ENCODE measurements at regions not wholly inside any gene's neighbourhood (a gene's known extent, or its start where the extent isn't known, plus 50 kb on each side); places are given as distances from the start of the nearest gene placed in this dataset.
A peak's percentile ranks its signal among the peaks of the same experiment; 100 is the strongest.

DNA sequence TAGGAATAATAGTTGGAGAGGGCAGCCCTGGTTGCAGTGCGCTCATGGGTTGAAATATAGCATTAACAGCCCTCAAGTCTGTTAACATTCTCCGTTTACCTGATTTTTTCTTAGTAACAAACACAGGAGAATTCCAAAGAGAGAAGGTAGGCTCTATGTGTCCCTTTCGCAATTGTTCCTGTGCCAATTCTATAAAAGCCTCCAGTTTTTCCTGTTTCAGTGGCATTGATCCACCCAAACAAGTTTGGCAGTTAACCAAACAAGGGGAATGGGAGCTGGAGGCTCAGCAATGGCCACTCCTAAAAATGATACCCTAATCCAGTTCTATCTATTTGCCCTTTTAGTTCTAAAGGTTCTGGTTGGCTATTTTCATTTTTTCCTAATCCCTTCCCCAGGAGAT is 151.6 kb downstream of the ZNF486 start:
- Histone ChIP-seq H3K4me1 (ENCODE audit: control insufficient read depth in 1 of 2, insufficient read depth in 2 of 2, low read depth in 1 of 2, low read length in 1 of 2) (peaks cover 0 to 6% of the 10 kb centered on the region in 2 experiments; a peak in 2 of 4 replicates), H2AFZ (ENCODE audit: low read depth) (no peak overlapping the region), H3K4me3 (ENCODE audit: low read depth in 2 of 2, low read length in 1 of 2) (no peak overlapping the region), H3K27ac (ENCODE audit: low read depth in 2 of 2, low read length in 1 of 2) (no peak overlapping the region), H3K27me3 (ENCODE audit: insufficient read depth) (no peaks in the 10 kb centered on the region), H3K9me2 (no peaks in the 10 kb centered on the region), H3F3A (replicated peaks; ENCODE audit: insufficient read depth) (no peaks in the 10 kb centered on the region), H3K9ac (no peak overlapping the region), H3K79me2 (ENCODE audit: insufficient read depth) (no peaks in the 10 kb centered on the region), H3K9me3 (no peaks in the 10 kb centered on the region), H3K4me2 (no peak overlapping the region), H4K20me1 (ENCODE audit: insufficient read depth) (no peaks in the 10 kb centered on the region), H3K36me3 (replicated peaks in 1 of 2; ENCODE audit: control insufficient read depth in 1 of 2, insufficient read depth in 2 of 2, low read length in 1 of 2) (no peaks in the 10 kb centered on the region)
- ChIA-PET POLR2A (no interaction called here), CTCF (interaction anchor here (1.5 kb wide), 1 partner anchor 42 kb away, joined by 3 read pairs; no protein-coding TSS in a partner anchor)
- no peak for DNase-seq
- 43% methylated on average over 3 of the region's 3 CpGs for WGBS (ENCODE audit: low lambda C conversion rate)
- TF ChIP-seq POLR2AphosphoS5 (IDR thresholded peaks at IDR 0.05; ENCODE audit: low read depth, low read length) (no peak), YY1 (IDR thresholded peaks at IDR 0.05; ENCODE audit: low read depth) (no peak), JUND (IDR thresholded peaks at IDR 0.05) (no peak), GATA2 (CRISPR knock-in tag; IDR thresholded peaks at IDR 0.05) (no peak), RFX5 (IDR thresholded peaks at IDR 0.05; ENCODE audit: low read length) (no peak), SIN3A (IDR thresholded peaks at IDR 0.05; ENCODE audit: borderline replicate concordance, low read depth, low read length) (no peak), EZH2phosphoT487 (IDR thresholded peaks at IDR 0.05; ENCODE audit: borderline replicate concordance, low read depth) (no peak), EP300 (IDR thresholded peaks at IDR 0.05; ENCODE audit: borderline replicate concordance in 1 of 2, low read depth in 1 of 2, low read length in 1 of 2) (no peak), TAF1 (IDR thresholded peaks at IDR 0.05; ENCODE audit: borderline replicate concordance, low read depth, low read length) (no peak), NFIC (IDR thresholded peaks at IDR 0.05; ENCODE audit: borderline replicate concordance) (no peak), RCOR1 (IDR thresholded peaks at IDR 0.05; ENCODE audit: low read length) (no peak), FOSL2 (IDR thresholded peaks at IDR 0.05; ENCODE audit: borderline replicate concordance, low read depth) (no peak), CHD2 (IDR thresholded peaks at IDR 0.05; ENCODE audit: low read length, partially characterized antibody) (no peak), MEF2A (IDR thresholded peaks at IDR 0.05; ENCODE audit: borderline replicate concordance, low read depth) (no peak)
- TF ChIP-seq, protein P1, sequence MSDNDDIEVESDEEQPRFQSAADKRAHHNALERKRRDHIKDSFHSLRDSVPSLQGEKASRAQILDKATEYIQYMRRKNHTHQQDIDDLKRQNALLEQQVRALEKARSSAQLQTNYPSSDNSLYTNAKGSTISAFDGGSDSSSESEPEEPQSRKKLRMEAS (IDR thresholded peaks at IDR 0.05; ENCODE audit: low read depth), result no peak
- TF ChIP-seq, protein P2, sequence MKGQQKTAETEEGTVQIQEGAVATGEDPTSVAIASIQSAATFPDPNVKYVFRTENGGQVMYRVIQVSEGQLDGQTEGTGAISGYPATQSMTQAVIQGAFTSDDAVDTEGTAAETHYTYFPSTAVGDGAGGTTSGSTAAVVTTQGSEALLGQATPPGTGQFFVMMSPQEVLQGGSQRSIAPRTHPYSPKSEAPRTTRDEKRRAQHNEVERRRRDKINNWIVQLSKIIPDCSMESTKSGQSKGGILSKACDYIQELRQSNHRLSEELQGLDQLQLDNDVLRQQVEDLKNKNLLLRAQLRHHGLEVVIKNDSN (IDR thresholded peaks at IDR 0.05; ENCODE audit: borderline replicate concordance, low read depth), result no peak
- TF ChIP-seq, protein P3, sequence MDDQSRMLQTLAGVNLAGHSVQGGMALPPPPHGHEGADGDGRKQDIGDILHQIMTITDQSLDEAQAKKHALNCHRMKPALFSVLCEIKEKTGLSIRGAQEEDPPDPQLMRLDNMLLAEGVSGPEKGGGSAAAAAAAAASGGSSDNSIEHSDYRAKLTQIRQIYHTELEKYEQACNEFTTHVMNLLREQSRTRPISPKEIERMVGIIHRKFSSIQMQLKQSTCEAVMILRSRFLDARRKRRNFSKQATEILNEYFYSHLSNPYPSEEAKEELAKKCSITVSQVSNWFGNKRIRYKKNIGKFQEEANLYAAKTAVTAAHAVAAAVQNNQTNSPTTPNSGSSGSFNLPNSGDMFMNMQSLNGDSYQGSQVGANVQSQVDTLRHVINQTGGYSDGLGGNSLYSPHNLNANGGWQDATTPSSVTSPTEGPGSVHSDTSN (IDR thresholded peaks at IDR 0.05), result no peak

DNA sequence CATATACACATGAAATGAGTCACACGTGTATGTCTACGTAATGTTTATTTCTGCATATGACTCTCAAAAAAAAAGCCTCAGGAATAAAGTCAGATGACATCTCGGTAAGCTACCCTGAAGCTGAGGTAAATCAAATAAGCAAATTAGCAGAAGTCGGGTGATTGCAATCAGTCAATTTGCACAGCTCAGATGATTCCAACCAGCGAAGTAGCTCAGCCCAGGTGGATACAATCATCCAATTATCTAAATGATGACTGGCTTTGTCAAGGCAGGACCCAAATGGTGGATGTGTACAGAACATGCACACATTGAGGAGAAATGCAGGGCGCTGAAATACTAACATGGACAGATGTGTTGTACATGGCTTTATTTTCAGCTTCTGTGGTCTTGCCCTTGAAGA is 148.5 kb downstream of the ZNF486 start:
- no peaks in the 10 kb centered on the region for H3F3A ChIP-seq (replicated peaks; ENCODE audit: insufficient read depth)
- WGBS (ENCODE audit: low lambda C conversion rate), result 9% methylated on average over 6 of the region's 6 CpGs
- TF ChIP-seq, protein P4, sequence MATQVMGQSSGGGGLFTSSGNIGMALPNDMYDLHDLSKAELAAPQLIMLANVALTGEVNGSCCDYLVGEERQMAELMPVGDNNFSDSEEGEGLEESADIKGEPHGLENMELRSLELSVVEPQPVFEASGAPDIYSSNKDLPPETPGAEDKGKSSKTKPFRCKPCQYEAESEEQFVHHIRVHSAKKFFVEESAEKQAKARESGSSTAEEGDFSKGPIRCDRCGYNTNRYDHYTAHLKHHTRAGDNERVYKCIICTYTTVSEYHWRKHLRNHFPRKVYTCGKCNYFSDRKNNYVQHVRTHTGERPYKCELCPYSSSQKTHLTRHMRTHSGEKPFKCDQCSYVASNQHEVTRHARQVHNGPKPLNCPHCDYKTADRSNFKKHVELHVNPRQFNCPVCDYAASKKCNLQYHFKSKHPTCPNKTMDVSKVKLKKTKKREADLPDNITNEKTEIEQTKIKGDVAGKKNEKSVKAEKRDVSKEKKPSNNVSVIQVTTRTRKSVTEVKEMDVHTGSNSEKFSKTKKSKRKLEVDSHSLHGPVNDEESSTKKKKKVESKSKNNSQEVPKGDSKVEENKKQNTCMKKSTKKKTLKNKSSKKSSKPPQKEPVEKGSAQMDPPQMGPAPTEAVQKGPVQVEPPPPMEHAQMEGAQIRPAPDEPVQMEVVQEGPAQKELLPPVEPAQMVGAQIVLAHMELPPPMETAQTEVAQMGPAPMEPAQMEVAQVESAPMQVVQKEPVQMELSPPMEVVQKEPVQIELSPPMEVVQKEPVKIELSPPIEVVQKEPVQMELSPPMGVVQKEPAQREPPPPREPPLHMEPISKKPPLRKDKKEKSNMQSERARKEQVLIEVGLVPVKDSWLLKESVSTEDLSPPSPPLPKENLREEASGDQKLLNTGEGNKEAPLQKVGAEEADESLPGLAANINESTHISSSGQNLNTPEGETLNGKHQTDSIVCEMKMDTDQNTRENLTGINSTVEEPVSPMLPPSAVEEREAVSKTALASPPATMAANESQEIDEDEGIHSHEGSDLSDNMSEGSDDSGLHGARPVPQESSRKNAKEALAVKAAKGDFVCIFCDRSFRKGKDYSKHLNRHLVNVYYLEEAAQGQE (IDR thresholded peaks at IDR 0.05; ENCODE audit: low read depth, low read length), result no peak
- TF ChIP-seq MEF2A (IDR thresholded peaks at IDR 0.05; ENCODE audit: borderline replicate concordance, low read depth) (no peak), RCOR1 (IDR thresholded peaks at IDR 0.05; ENCODE audit: low read length) (peak; percentile 88), GABPA (IDR thresholded peaks at IDR 0.05; ENCODE audit: low read depth) (no peak)
- TF ChIP-seq, protein P5, sequence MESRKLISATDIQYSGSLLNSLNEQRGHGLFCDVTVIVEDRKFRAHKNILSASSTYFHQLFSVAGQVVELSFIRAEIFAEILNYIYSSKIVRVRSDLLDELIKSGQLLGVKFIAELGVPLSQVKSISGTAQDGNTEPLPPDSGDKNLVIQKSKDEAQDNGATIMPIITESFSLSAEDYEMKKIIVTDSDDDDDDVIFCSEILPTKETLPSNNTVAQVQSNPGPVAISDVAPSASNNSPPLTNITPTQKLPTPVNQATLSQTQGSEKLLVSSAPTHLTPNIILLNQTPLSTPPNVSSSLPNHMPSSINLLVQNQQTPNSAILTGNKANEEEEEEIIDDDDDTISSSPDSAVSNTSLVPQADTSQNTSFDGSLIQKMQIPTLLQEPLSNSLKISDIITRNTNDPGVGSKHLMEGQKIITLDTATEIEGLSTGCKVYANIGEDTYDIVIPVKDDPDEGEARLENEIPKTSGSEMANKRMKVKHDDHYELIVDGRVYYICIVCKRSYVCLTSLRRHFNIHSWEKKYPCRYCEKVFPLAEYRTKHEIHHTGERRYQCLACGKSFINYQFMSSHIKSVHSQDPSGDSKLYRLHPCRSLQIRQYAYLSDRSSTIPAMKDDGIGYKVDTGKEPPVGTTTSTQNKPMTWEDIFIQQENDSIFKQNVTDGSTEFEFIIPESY (IDR thresholded peaks at IDR 0.05; ENCODE audit: borderline replicate concordance, low read depth), result no peak

More for the DNA sequence above, 148.5 kb downstream of the ZNF486 start:
- DNase-seq, result peak; percentile 66
- Histone ChIP-seq H3K9ac (no peak overlapping the region), H3K9me2 (no peaks in the 10 kb centered on the region), H3K27ac (ENCODE audit: low read depth in 2 of 2, low read length in 1 of 2) (peak overlapping the region in 1 of 2 experiments; percentile 88; a peak in 2 of 4 replicates), H3K4me3 (ENCODE audit: low read depth in 2 of 2, low read length in 1 of 2) (no peak overlapping the region), H3K27me3 (ENCODE audit: insufficient read depth) (no peaks in the 10 kb centered on the region), H3K4me2 (no peak overlapping the region), H3K36me3 (replicated peaks in 1 of 2; ENCODE audit: control insufficient read depth in 1 of 2, insufficient read depth in 2 of 2, low read length in 1 of 2) (no peaks in the 10 kb centered on the region), H3K9me3 (no peaks in the 10 kb centered on the region), H2AFZ (ENCODE audit: low read depth) (no peak overlapping the region), H3K4me1 (ENCODE audit: control insufficient read depth in 1 of 2, insufficient read depth in 2 of 2, low read depth in 1 of 2, low read length in 1 of 2) (peaks cover 0 to 7% of the 10 kb centered on the region in 2 experiments; a peak in 2 of 4 replicates), H3K79me2 (ENCODE audit: insufficient read depth) (no peaks in the 10 kb centered on the region), H4K20me1 (ENCODE audit: insufficient read depth) (no peaks in the 10 kb centered on the region)
- POLR2A ChIA-PET, result no interaction called here
- CTCF ChIA-PET, result interaction anchor here (0.6 to 1.1 kb wide), 2 partner anchors 9 to 11 kb away, joined by 3 to 4 read pairs; no protein-coding TSS in a partner anchor

All from SK-N-SH (cell line).